ENCODE measurements at regions not wholly inside any gene's neighbourhood (a gene's known extent, or its start where the extent isn't known, plus 50 kb on each side); places are given as distances from the start of the nearest gene placed in this dataset.

GRCh38 chr2:39837856-39838453, 58.9 kb upstream of the THUMPD2 start (continued):
- TF ChIP-seq FOXO4 (CRISPR knock-in tag; conservative IDR thresholded peaks at IDR 0.05), result no peak
- no peak for TF ChIP-seq ZNF281 (CRISPR knock-in tag; IDR thresholded peaks at IDR 0.05; ENCODE audit: borderline replicate concordance)
- TF ChIP-seq NFATC3 (CRISPR knock-in tag; IDR thresholded peaks at IDR 0.05), result 0 out of 2 replicates have a peak, but pooled peaks have one; percentile 26
- TF ChIP-seq ZBTB8A (CRISPR knock-in tag; IDR thresholded peaks at IDR 0.05; ENCODE audit: borderline replicate concordance, low read depth), result no peak
- TF ChIP-seq ZBTB37 (CRISPR knock-in tag; IDR thresholded peaks at IDR 0.05), result no peak
- TF ChIP-seq ZNF782 (CRISPR knock-in tag; IDR thresholded peaks at IDR 0.05; ENCODE audit: borderline replicate concordance), result no peak
- TF ChIP-seq ZUFSP (CRISPR knock-in tag; IDR thresholded peaks at IDR 0.05; ENCODE audit: borderline replicate concordance), result no peak
- TF ChIP-seq ZNF704 (CRISPR knock-in tag; IDR thresholded peaks at IDR 0.05; ENCODE audit: borderline replicate concordance), result no peak
- TF ChIP-seq TEAD3 (CRISPR knock-in tag; optimal IDR thresholded peaks at IDR 0.05; ENCODE audit: borderline replicate concordance), result peak; percentile 83
- TF ChIP-seq ZNF253 (CRISPR knock-in tag; IDR thresholded peaks at IDR 0.05; ENCODE audit: borderline replicate concordance), result no peak
- TF ChIP-seq NFYB (CRISPR knock-in tag; IDR thresholded peaks at IDR 0.05), result no peak
- TF ChIP-seq ZNF142 (CRISPR knock-in tag; IDR thresholded peaks at IDR 0.05), result no peak

Data from HepG2 (cell line).